Stimulated activated CD8-positive, alpha-beta memory T cell treated with anti-CD3 and anti-CD28 coated beads, Interleukin-7, amount 100 ng/mL, for 4 hours (primary cell): ENCODE measurements at regions not wholly inside any gene's neighbourhood (a gene's known extent, or its start where the extent isn't known, plus 50 kb on each side); places are given as distances from the start of the nearest gene placed in this dataset.
"Not testable (repeated sequence)": the region's sequence is repeated elsewhere in the genome, so short reads cannot be mapped to it uniquely, and the experiment has no call there.

ENCODE experiments used
- DNase-seq, 2 donors: peaks; one replicate each; pipeline ENCODE4 v3.0.0-alpha.2; 2020; ENCODE audit warnings: low read depth in 2 of 2

GRCh38 chr1:58836408-58836807 is 52.6 kb upstream of the JUN start:
- DNase-seq: no peak

GRCh38 chr1:58837886-58838285 is 54.0 kb upstream of the JUN start:
- no peak for DNase-seq

- no peak for DNase-seq
Observed at GRCh38 chr1:58839147-58839795, 55.4 kb upstream of the JUN start.

- DNase-seq: no peak
Observed at GRCh38 chr1:58839846-58840835, 56.3 kb upstream of the JUN start.

- DNase-seq: no peak
Observed at GRCh38 chr1:58841455-58841854, 57.6 kb upstream of the JUN start.

GRCh38 chr1:58842941-58843340 is 59.1 kb upstream of the JUN start:
- no peak for DNase-seq

GRCh38 chr1:58844176-58844575 is 60.3 kb upstream of the JUN start:
- DNase-seq: no peak

- no peak for DNase-seq
Observed at GRCh38 chr1:58845942-58846341, 62.1 kb upstream of the JUN start.

- DNase-seq: no peak
Observed at GRCh38 chr1:58848818-58849411, 65.1 kb upstream of the JUN start.

- DNase-seq: no peak
Observed at GRCh38 chr1:58849551-58849950, 65.7 kb upstream of the JUN start.

- DNase-seq: no peak
Observed at GRCh38 chr1:58850636-58851035, 66.8 kb upstream of the JUN start.

GRCh38 chr1:58852731-58853485 is 69.1 kb upstream of the JUN start:
- no peak for DNase-seq

- DNase-seq: no peak
Observed at GRCh38 chr1:58854576-58854975, 70.7 kb upstream of the JUN start.

- DNase-seq: no peak
Observed at GRCh38 chr1:58855274-58856165, 71.7 kb upstream of the JUN start.

- DNase-seq: not testable (repeated sequence)
Observed at GRCh38 chr1:58856281-58856680, 72.4 kb upstream of the JUN start.

GRCh38 chr1:58857680-58858673 is 74.1 kb upstream of the JUN start:
- DNase-seq: no peak

GRCh38 chr1:58859769-58860485 is 76.1 kb upstream of the JUN start:
- no peak for DNase-seq

- DNase-seq: no peak
Observed at GRCh38 chr1:58861076-58861475, 77.2 kb upstream of the JUN start.

- no peak for DNase-seq
Observed at GRCh38 chr1:58861506-58861905, 77.7 kb upstream of the JUN start.
